Keratinocyte (primary cell): ENCODE measurements at regions not wholly inside any gene's neighbourhood (a gene's known extent, or its start where the extent isn't known, plus 50 kb on each side); places are given as distances from the start of the nearest gene placed in this dataset.

Experiments
- EZH2 ChIP-seq: IDR thresholded peaks from one replicate; pipeline ENCODE4 v1.6.1; 2012; ENCODE audit warnings: inconsistent platforms, mild to moderate bottlenecking, low read length, moderate library complexity
- TF ChIP-seq, protein P1 (sequence below), 3 experiments: IDR thresholded peaks in 1 of 3; conservative IDR thresholded peaks in 1 of 3; optimal IDR thresholded peaks in 1 of 3; 2 replicates in 2 of 3; 3 replicates in 1 of 3; pipeline versions ENCODE3 to v1.5.1; 2011; ENCODE audit warnings: low read length in 3 of 3, mild to moderate bottlenecking in 3 of 3, moderate library complexity in 2 of 3, control low read depth in 1 of 3, inconsistent platforms in 1 of 3; ENCODE audit not compliant: insufficient read depth in 2 of 3; ENCODE audit errors: extremely low read depth in 1 of 3

GRCh38 chr5:85466423-85466822 is 1081.7 kb upstream of the EDIL3 start:
- TF ChIP-seq, protein P1, sequence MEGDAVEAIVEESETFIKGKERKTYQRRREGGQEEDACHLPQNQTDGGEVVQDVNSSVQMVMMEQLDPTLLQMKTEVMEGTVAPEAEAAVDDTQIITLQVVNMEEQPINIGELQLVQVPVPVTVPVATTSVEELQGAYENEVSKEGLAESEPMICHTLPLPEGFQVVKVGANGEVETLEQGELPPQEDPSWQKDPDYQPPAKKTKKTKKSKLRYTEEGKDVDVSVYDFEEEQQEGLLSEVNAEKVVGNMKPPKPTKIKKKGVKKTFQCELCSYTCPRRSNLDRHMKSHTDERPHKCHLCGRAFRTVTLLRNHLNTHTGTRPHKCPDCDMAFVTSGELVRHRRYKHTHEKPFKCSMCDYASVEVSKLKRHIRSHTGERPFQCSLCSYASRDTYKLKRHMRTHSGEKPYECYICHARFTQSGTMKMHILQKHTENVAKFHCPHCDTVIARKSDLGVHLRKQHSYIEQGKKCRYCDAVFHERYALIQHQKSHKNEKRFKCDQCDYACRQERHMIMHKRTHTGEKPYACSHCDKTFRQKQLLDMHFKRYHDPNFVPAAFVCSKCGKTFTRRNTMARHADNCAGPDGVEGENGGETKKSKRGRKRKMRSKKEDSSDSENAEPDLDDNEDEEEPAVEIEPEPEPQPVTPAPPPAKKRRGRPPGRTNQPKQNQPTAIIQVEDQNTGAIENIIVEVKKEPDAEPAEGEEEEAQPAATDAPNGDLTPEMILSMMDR (optimal IDR thresholded peaks at IDR 0.05 in 1 of 3, IDR thresholded peaks at IDR 0.05 in 1 of 3, conservative IDR thresholded peaks at IDR 0.05 in 1 of 3; ENCODE audit: extremely low read depth in 1 of 3, insufficient read depth in 2 of 3, low read length in 3 of 3) = no peak
- no peak for TF ChIP-seq EZH2
